Heart left ventricle (tissue), 16 donors: ENCODE measurements at regions not wholly inside any gene's neighbourhood (a gene's known extent, or its start where the extent isn't known, plus 50 kb on each side); places are given as distances from the start of the nearest gene placed in this dataset.

ENCODE experiments used
- ATAC-seq, 4 donors: fragments of 200-7000 bp; cut with Tn5 transposase; one replicate each; pipeline ENCODE4 v1.9.1; 2020 to 2022; ENCODE audit warnings: moderate library complexity in 4 of 4, mild to moderate bottlenecking in 3 of 4, moderate number of reproducible peaks in 1 of 4
- DNase-seq, 5 donors: peaks; one replicate each; pipeline ENCODE4 v3.0.0-alpha.2; 2020
- H3K27ac ChIP-seq, 12 donors: fragments of 200-600 bp; sonication (generic) in 4 of 12; one replicate each; pipeline versions ENCODE4 v1.5.0 to v1.8.0; 2016 to 2022; ENCODE audit warnings: mild to moderate bottlenecking in 2 of 12
- H3K27me3 ChIP-seq, 9 donors: fragments of 200-600 bp; sonication (generic) in 2 of 9; one replicate each; pipeline versions ENCODE4 v1.5.1 to v1.8.0; 2016 to 2022; ENCODE audit warnings: mild to moderate bottlenecking in 3 of 9
- H3K36me3 ChIP-seq, 9 donors: fragments of 200-600 bp; sonication (generic) in 2 of 9; one replicate each; pipeline versions ENCODE4 v1.5.0 to v1.8.0; 2018 to 2022; ENCODE audit warnings: mild to moderate bottlenecking in 2 of 9
- H3K4me1 ChIP-seq, 12 donors: fragments of 200-600 bp; sonication (generic) in 4 of 12; one replicate each; pipeline versions ENCODE4 v1.5.0 to v1.8.0; 2016 to 2022; ENCODE audit warnings: mild to moderate bottlenecking in 3 of 12
- H3K4me3 ChIP-seq, 12 donors: fragments of 200-600 bp; sonication (generic) in 4 of 12; one replicate each; pipeline versions ENCODE4 v1.5.0 to v1.8.0; 2017 to 2022; ENCODE audit warnings: mild to moderate bottlenecking in 9 of 12, moderate library complexity in 4 of 12
- H3K9me3 ChIP-seq, 12 donors: fragments of 200-600 bp; sonication (generic) in 4 of 12; one replicate each; pipeline versions ENCODE4 v1.5.0 to v1.8.0; 2016 to 2022; ENCODE audit warnings: mild to moderate bottlenecking in 1 of 12
- CTCF ChIP-seq, 12 donors: fragments of 200-600 bp; sonication (generic) in 4 of 12; IDR thresholded peaks; one replicate each; pipeline versions ENCODE4 v1.5.0 to v1.8.0; 2018 to 2022; ENCODE audit warnings: antibody characterized with exemption in 12 of 12, mild to moderate bottlenecking in 5 of 12
- POLR2A ChIP-seq, 2 donors: fragments of 450-650 bp; IDR thresholded peaks; one replicate each; pipeline ENCODE4 v1.6.1; 2017; ENCODE audit warnings: antibody characterized with exemption in 2 of 2, mild to moderate bottlenecking in 2 of 2, moderate library complexity in 2 of 2
- WGBS, 4 donors: extraction: QIAGEN DNeasy Blood & Tissue Kit in 2 of 4; methylation state at CpG; one replicate each; pipeline versions ENCODE4 v1.1.5 to v1.1.7; 2013 to 2018; 5-methylcytosine and 5-hydroxymethylcytosine counted together
- intact Hi-C, 10 donors: fragments of 100-400 bp; cut with DNase I; formaldehyde crosslinking; loops; one replicate each; pipeline versions ENCODE4 v1.11.1 to v1.14.2; 2022
- donor health status: ischemic (EF 13 %, LVEDD 7.1; RV severe dilation, severe dysfunction).
- donor health status: healthy with polysubstance abuse.
- donor health status: DM: no; HTN: yes; CAD: no.
- donor health status: DM: no; HTN: no; CAD: no.
- donor health status: ischemic (EF 25% LVEDD 6.9; RV normal size, moderate dysfunction).
- donor health status: ischemic (EF 25% LVEDD 5.7; RV mildly dilated, moderate dysfunction).
- donor health status: healthy.
- donor health status: DM: yes; HTN: yes; CAD: no.
- donor health status: ischemic (EF 35%, LVEDD 5.7; RV mildly dilated, moderate dysfunction).
- donor health status: nonischemic (EF 11% LVEDD 7.7; RV severe dilation, severe dysfunction).
- donor health status: DM: yes; HTN: yes; CAD: no.
- donor health status: PGD.
- donor health status: ischemic (EF 29% LVEDD 5.4; RV normal size, mild dysfunction).
- donor health status: nonischemic (EF 23%, LVEDD 6.1; RV moderate dilation, normal function).

- Histone ChIP-seq H3K36me3 (no peaks in the 10 kb centered on the region), H3K27ac (peak overlapping the region in 4 of 12 donors; percentile 37 to 73 (median 52)), H3K9me3 (peaks cover 0 to 7% (median 0%) of the 10 kb centered on the region in 12 donors), H3K4me1 (peaks cover 0 to 20% (median 6%) of the 10 kb centered on the region in 12 donors), H3K27me3 (no peaks in the 10 kb centered on the region), H3K4me3 (no peak overlapping the region)
- DNase-seq (no peak), ATAC-seq (no peak)
- WGBS, 4 donors = 85 to 92% (median 88%) methylated on average over 6 of the region's 6 CpGs
- TF ChIP-seq POLR2A (IDR thresholded peaks at IDR 0.05) (no peak), CTCF (IDR thresholded peaks at IDR 0.05) (no peak)
- intact Hi-C loops = loop anchor here in 2 of 10 donors (5.0 to 10.0 kb wide), 3 partner anchors 207 to 825 kb away; partner anchors contain the start of gene JARID2 (in 1 of the 2)
Observed at GRCh38 chr6:14422061-14422460, 304.5 kb downstream of the CD83 start.

DNA sequence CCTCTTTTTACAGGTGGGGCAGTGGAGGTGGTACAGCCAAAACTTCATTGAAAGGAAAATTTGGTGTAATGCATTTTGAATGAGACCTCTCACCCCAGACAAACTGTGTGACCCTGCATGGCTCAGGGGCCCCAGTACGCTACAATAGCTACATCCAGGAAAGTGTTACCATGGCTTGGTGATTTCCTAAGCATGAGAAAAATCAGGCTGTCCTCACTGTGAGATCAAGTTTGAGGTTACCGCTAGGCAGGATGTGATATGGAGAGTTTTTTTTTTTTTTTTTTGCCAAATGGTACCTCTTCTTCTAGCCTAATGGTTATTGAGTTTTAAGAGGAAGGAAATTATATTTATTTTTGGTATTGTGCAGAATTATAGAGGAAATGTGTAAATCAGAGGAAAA, 305.3 kb downstream of the CD83 start:
- Histone ChIP-seq H3K4me1 (peaks cover 0 to 20% (median 6%) of the 10 kb centered on the region in 12 donors), H3K9me3 (peaks cover 0 to 4% (median 0%) of the 10 kb centered on the region in 12 donors), H3K4me3 (no peak overlapping the region), H3K36me3 (no peaks in the 10 kb centered on the region), H3K27ac (peak overlapping the region in 10 of 12 donors; percentile 11 to 73 (median 50)), H3K27me3 (no peaks in the 10 kb centered on the region)
- intact Hi-C loops = loop anchor here in 2 of 10 donors (5.0 to 10.0 kb wide), 3 partner anchors 208 to 824 kb away; partner anchors contain the start of gene JARID2 (in 1 of the 2)
- DNase-seq (no peak), ATAC-seq (peak; percentile 49 to 66 (median 58))
- 29 to 55% (median 49%) methylated on average over 2 of the region's 2 CpGs for WGBS, 4 donors
- TF ChIP-seq POLR2A (IDR thresholded peaks at IDR 0.05) (no peak), CTCF (IDR thresholded peaks at IDR 0.05) (no peak)

- Histone ChIP-seq H3K36me3 (no peaks in the 10 kb centered on the region), H3K4me1 (peaks cover 0 to 20% (median 6%) of the 10 kb centered on the region in 12 donors), H3K4me3 (no peak overlapping the region), H3K27me3 (no peaks in the 10 kb centered on the region), H3K27ac (peak overlapping the region in 9 of 12 donors; percentile 29 to 73 (median 51)), H3K9me3 (peaks cover 0 to under 1% (median 0%) of the 10 kb centered on the region in 12 donors)
- TF ChIP-seq POLR2A (IDR thresholded peaks at IDR 0.05) (no peak), CTCF (IDR thresholded peaks at IDR 0.05) (no peak)
- DNase-seq (peak in 4 of 5 donors; percentile 51 to 74 (median 55)), ATAC-seq (peak; percentile 89 to 97 (median 92))
- intact Hi-C loops = loop anchor here in 2 of 10 donors (5.0 to 10.0 kb wide), 3 partner anchors 209 to 824 kb away; partner anchors contain the start of gene JARID2 (in 1 of the 2)
- WGBS, 4 donors = 51 to 62% (median 53%) methylated on average over 5 of the region's 5 CpGs
Observed at GRCh38 chr6:14423330-14423729, 305.8 kb downstream of the CD83 start.

GRCh38 chr6:14423955-14424354, 306.4 kb downstream of the CD83 start:
- peak overlapping the region in 9 of 12 donors; percentile 12 to 73 (median 47) for H3K27ac ChIP-seq
- H3K4me3 ChIP-seq = no peak overlapping the region
- no peaks in the 10 kb centered on the region for H3K27me3 ChIP-seq
- intact Hi-C loops = loop anchor here in 2 of 10 donors (5.0 to 10.0 kb wide), 3 partner anchors 209 to 823 kb away; partner anchors contain the start of gene JARID2 (in 1 of the 2)
- H3K36me3 ChIP-seq = no peaks in the 10 kb centered on the region
- WGBS, 4 donors = 67 to 81% (median 77%) methylated on average over 6 of the region's 6 CpGs
- no peak for ATAC-seq
- peaks cover 0 to 20% (median 6%) of the 10 kb centered on the region in 12 donors for H3K4me1 ChIP-seq
- no peak for TF ChIP-seq CTCF (IDR thresholded peaks at IDR 0.05)
- TF ChIP-seq POLR2A (IDR thresholded peaks at IDR 0.05) = no peak
- no peaks in the 10 kb centered on the region for H3K9me3 ChIP-seq
- no peak for DNase-seq
